ENCODE measurements at regions not wholly inside any gene's neighbourhood (a gene's known extent, or its start where the extent isn't known, plus 50 kb on each side); places are given as distances from the start of the nearest gene placed in this dataset.

DNA sequence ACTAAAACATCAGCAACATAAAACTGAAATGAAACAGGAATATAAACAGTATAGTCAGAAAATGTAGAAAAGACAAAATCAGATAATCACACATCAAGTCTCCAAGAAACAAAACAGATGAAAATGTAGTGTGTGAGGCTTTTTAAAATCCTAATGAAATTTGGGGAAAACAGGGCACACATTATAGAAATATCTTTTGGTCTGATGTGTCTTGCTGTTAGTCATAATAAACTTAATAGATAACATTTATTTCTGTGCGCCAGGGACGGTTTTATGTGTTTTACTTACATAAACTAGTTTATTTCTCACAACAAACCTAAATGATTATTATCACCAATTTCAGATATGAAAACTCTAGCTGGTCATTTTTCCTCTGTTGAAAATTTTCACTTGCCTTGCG, 293.9 kb upstream of the GATB start:
- TF ChIP-seq, protein P1, sequence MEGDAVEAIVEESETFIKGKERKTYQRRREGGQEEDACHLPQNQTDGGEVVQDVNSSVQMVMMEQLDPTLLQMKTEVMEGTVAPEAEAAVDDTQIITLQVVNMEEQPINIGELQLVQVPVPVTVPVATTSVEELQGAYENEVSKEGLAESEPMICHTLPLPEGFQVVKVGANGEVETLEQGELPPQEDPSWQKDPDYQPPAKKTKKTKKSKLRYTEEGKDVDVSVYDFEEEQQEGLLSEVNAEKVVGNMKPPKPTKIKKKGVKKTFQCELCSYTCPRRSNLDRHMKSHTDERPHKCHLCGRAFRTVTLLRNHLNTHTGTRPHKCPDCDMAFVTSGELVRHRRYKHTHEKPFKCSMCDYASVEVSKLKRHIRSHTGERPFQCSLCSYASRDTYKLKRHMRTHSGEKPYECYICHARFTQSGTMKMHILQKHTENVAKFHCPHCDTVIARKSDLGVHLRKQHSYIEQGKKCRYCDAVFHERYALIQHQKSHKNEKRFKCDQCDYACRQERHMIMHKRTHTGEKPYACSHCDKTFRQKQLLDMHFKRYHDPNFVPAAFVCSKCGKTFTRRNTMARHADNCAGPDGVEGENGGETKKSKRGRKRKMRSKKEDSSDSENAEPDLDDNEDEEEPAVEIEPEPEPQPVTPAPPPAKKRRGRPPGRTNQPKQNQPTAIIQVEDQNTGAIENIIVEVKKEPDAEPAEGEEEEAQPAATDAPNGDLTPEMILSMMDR (IDR thresholded peaks at IDR 0.05): no peak
- no peak for TF ChIP-seq POLR2A (IDR thresholded peaks at IDR 0.05)

Measured in esophagus squamous epithelium (tissue), 4 donors.